ENCODE measurements at regions not wholly inside any gene's neighbourhood (a gene's known extent, or its start where the extent isn't known, plus 50 kb on each side); places are given as distances from the start of the nearest gene placed in this dataset.

DNA sequence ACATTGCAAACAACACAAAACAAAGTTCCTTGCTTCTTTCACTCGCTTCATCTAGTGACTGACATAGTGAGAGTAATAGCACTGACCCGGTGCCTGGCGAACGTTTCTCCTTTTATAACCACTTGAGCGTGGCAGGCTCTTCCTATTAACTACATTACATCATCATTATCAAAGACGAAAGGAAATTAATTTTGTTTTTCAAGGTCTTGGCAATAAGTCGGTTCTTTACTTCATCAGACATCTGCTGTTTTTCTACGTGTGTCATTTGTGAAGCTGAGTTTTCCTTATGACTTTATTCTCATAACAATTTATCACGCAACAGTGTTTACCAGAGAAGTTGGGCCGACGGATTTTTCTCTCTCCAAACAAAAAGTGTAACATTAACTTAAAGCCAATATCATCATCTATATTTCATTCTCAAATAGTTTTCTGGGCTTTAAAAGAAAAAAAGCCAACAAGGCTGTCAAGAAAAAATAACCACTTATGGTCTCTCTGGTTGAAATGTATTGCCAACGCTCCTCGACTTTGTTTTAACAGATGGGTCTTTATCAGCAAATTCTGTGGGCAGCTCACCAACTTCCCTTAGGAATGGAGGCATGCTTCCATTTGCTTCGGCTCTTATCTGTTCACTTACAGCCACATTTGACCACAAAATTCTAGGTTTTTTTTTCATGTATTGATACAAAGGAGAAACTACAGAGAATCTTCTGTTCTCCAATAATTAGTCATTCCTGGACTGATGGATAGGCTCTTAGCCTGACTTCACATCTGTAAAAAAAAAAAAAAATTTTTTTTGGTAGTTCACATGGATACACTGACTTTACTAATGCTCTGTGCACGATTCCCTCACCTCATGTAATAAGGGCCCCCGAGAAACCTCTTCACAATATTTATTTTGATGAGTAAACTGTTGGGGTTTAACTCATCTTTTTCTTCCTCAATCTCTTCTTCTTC, 97.1 kb upstream of the CDKN3 start:
- TF ChIP-seq, protein P1, sequence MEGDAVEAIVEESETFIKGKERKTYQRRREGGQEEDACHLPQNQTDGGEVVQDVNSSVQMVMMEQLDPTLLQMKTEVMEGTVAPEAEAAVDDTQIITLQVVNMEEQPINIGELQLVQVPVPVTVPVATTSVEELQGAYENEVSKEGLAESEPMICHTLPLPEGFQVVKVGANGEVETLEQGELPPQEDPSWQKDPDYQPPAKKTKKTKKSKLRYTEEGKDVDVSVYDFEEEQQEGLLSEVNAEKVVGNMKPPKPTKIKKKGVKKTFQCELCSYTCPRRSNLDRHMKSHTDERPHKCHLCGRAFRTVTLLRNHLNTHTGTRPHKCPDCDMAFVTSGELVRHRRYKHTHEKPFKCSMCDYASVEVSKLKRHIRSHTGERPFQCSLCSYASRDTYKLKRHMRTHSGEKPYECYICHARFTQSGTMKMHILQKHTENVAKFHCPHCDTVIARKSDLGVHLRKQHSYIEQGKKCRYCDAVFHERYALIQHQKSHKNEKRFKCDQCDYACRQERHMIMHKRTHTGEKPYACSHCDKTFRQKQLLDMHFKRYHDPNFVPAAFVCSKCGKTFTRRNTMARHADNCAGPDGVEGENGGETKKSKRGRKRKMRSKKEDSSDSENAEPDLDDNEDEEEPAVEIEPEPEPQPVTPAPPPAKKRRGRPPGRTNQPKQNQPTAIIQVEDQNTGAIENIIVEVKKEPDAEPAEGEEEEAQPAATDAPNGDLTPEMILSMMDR (IDR thresholded peaks at IDR 0.05 in 8 of 11, conservative IDR thresholded peaks at IDR 0.05 in 3 of 11): no peak
- no peak for TF ChIP-seq POLR2A (IDR thresholded peaks at IDR 0.05)

Data from spleen (tissue), 7 donors.